ENCODE measurements at regions not wholly inside any gene's neighbourhood (a gene's known extent, or its start where the extent isn't known, plus 50 kb on each side); places are given as distances from the start of the nearest gene placed in this dataset.

GRCh38 chr2:120959426-120959825 lies 223.8 kb downstream of the GLI2 start:
- no peak for DNase-seq (ENCODE audit: low read depth, low spot score)

More at GRCh38 chr2:120959426-120959825, 223.8 kb downstream of the GLI2 start:
- no peak for ATAC-seq
- no peak overlapping the region for H3K27ac ChIP-seq (ENCODE audit: low read depth, low read length)
- no peak overlapping the region for H3K9ac ChIP-seq (ENCODE audit: low read length)
- H3K4me3 ChIP-seq (replicated peaks in 1 of 2; ENCODE audit: low read depth in 1 of 2, low read length in 2 of 2) = no peak overlapping the region
- no peaks in the 10 kb centered on the region for H3K79me2 ChIP-seq (ENCODE audit: insufficient read depth, low read length)
- no peaks in the 10 kb centered on the region for H3K27me3 ChIP-seq (ENCODE audit: insufficient read depth, low read length)
- H3K9me3 ChIP-seq (ENCODE audit: control insufficient read depth in 1 of 2, insufficient read depth in 1 of 2, low read depth in 1 of 2, low read length in 2 of 2) = no peaks in the 10 kb centered on the region
- intact Hi-C loops (cut with micrococcal nuclease) = no loop called here
- no peaks in the 10 kb centered on the region for H3K36me3 ChIP-seq (ENCODE audit: control insufficient read depth in 1 of 2, insufficient read depth in 2 of 2, low read length in 2 of 2)
- RAD21 ChIA-PET (ENCODE audit: low non-redundant PET in 1 of 2, low total read pairs in 2 of 2, uncharacterized antibody in 2 of 2, unreplicated experiment in 2 of 2) = no interaction called here
- CTCF ChIA-PET = no interaction called here
- TF ChIP-seq RAD21 (IDR thresholded peaks at IDR 0.05; ENCODE audit: low read depth) (no peak), MAX (IDR thresholded peaks at IDR 0.05) (no peak), CEBPB (IDR thresholded peaks at IDR 0.05; ENCODE audit: low read depth) (no peak), SIN3A (IDR thresholded peaks at IDR 0.05; ENCODE audit: low read depth) (no peak), EZH2 (IDR thresholded peaks at IDR 0.05) (no peak), ZBTB33 (IDR thresholded peaks at IDR 0.05; ENCODE audit: extremely low read depth, insufficient replicate concordance, low read length) (no peak), JUND (IDR thresholded peaks at IDR 0.05) (no peak), SP1 (IDR thresholded peaks at IDR 0.05; ENCODE audit: low read depth) (no peak), YY1 (IDR thresholded peaks at IDR 0.05; ENCODE audit: extremely low read depth, insufficient replicate concordance, low read depth, low read length) (no peak), SRF (IDR thresholded peaks at IDR 0.05; ENCODE audit: low read depth) (no peak), ATF3 (IDR thresholded peaks at IDR 0.05) (no peak), EGR1 (IDR thresholded peaks at IDR 0.05; ENCODE audit: low read depth) (no peak), ELF1 (IDR thresholded peaks at IDR 0.05; ENCODE audit: borderline replicate concordance, low read depth) (no peak), FOSL1 (IDR thresholded peaks at IDR 0.05; ENCODE audit: low read depth) (no peak)
- H3K4me1 ChIP-seq (ENCODE audit: control insufficient read depth in 1 of 2, insufficient read depth in 2 of 2, low read length in 2 of 2) = peaks cover 3 to 7% of the 10 kb centered on the region in 2 experiments; a peak in 1 of 4 replicates
- no peak overlapping the region for H2AFZ ChIP-seq (ENCODE audit: low read depth, low read length, poor library complexity, severe bottlenecking)
- H3K9me2 ChIP-seq (ENCODE audit: insufficient read depth) = no peaks in the 10 kb centered on the region
- POLR2A ChIA-PET = no interaction called here
- H3K4me2 ChIP-seq (ENCODE audit: low read length) = no peak overlapping the region
- no peaks in the 10 kb centered on the region for H4K20me1 ChIP-seq (ENCODE audit: insufficient read depth)
- BruUV-seq (replicated peaks) = no TSS peak
